ENCODE measurements at regions not wholly inside any gene's neighbourhood (a gene's known extent, or its start where the extent isn't known, plus 50 kb on each side); places are given as distances from the start of the nearest gene placed in this dataset.

- DNase-seq (ENCODE audit: low read depth, low spot score), result no peak
- Mint-ChIP-seq H3K27ac (ENCODE audit: unreplicated experiment) (no peak overlapping the region), H3K4me3 (no peak overlapping the region), H3K4me1 (peaks cover 34% of the 10 kb centered on the region), H3K9me3 (no peaks in the 10 kb centered on the region), H3K27me3 (ENCODE audit: low read depth) (no peaks in the 10 kb centered on the region), H3K36me3 (ENCODE audit: low read depth) (no peaks in the 10 kb centered on the region)
- TF ChIP-seq CTCF (conservative IDR thresholded peaks at IDR 0.05), result no peak
Observed at GRCh38 chr2:773256-774160, 96.3 kb upstream of the TMEM18 start.

GRCh38 chr2:771538-771937 is 94.3 kb upstream of the TMEM18 start:
- H3K4me1 Mint-ChIP-seq, result peaks cover 31% of the 10 kb centered on the region
- H3K27ac Mint-ChIP-seq (ENCODE audit: unreplicated experiment), result no peak overlapping the region
- H3K27me3 Mint-ChIP-seq (ENCODE audit: low read depth), result no peaks in the 10 kb centered on the region
- peaks cover 3% of the 10 kb centered on the region for H3K9me3 Mint-ChIP-seq
- no peaks in the 10 kb centered on the region for H3K36me3 Mint-ChIP-seq (ENCODE audit: low read depth)
- DNase-seq (ENCODE audit: low read depth, low spot score), result no peak
- H3K4me3 Mint-ChIP-seq, result no peak overlapping the region
- TF ChIP-seq CTCF (conservative IDR thresholded peaks at IDR 0.05), result no peak

DNA sequence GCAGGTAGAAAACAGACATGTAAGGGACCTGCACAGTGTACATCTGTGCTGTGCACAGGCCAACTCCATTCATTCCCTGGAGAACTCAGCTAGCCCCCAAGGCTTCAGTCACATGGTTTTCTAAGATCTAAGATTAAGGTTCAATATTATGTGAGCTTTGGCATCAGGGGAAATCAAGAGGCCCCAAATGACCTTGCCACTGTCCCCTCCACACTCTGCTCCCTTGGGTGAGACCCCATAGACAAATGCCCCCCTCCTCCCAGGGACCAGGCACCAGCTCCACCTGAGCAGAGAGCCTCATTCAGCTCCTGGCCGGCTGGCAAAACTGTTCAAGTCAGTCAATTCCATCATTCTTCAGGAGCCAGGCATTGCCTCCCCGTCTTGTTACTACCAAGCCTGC is 93.6 kb upstream of the TMEM18 start:
- Mint-ChIP-seq H3K36me3 (ENCODE audit: low read depth) (no peaks in the 10 kb centered on the region), H3K4me3 (no peak overlapping the region), H3K9me3 (peaks cover 3% of the 10 kb centered on the region), H3K27me3 (ENCODE audit: low read depth) (no peaks in the 10 kb centered on the region), H3K27ac (ENCODE audit: unreplicated experiment) (no peak overlapping the region), H3K4me1 (peaks cover 26% of the 10 kb centered on the region)
- no peak for DNase-seq (ENCODE audit: low read depth, low spot score)
- TF ChIP-seq CTCF (conservative IDR thresholded peaks at IDR 0.05), result no peak

- no peak for TF ChIP-seq CTCF (conservative IDR thresholded peaks at IDR 0.05)
- H3K27me3 Mint-ChIP-seq (ENCODE audit: low read depth), result no peaks in the 10 kb centered on the region
- no peak overlapping the region for H3K4me3 Mint-ChIP-seq
- H3K4me1 Mint-ChIP-seq, result peaks cover 24% of the 10 kb centered on the region
- H3K27ac Mint-ChIP-seq (ENCODE audit: unreplicated experiment), result no peak overlapping the region
- no peak for DNase-seq (ENCODE audit: low read depth, low spot score)
- peaks cover 3% of the 10 kb centered on the region for H3K9me3 Mint-ChIP-seq
- H3K36me3 Mint-ChIP-seq (ENCODE audit: low read depth), result no peaks in the 10 kb centered on the region
Observed at GRCh38 chr2:769771-770170, 92.6 kb upstream of the TMEM18 start.

DNA sequence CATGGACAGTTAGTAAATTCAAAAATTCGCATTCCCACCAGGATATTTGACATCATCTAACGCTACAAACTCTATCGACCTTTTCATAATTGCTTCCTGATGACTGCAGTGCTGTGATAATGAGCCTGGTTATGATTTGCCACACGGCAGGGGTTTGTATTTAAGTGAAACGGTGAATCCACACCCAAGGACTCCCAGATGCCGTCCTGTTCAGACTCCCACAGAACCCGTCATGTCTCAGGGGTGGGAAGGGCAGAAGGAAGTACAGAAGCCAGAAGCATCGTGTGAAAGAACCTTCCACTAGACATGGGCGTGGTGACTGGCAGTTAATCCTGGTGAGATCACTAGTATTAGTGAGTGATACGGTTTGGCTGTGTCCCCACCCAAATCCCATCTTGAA is 91.2 kb upstream of the TMEM18 start:
- peaks cover 3% of the 10 kb centered on the region for H3K9me3 Mint-ChIP-seq

More for the DNA sequence above, 91.2 kb upstream of the TMEM18 start:
- Mint-ChIP-seq H3K27me3 (ENCODE audit: low read depth) (no peaks in the 10 kb centered on the region), H3K36me3 (ENCODE audit: low read depth) (no peaks in the 10 kb centered on the region), H3K27ac (ENCODE audit: unreplicated experiment) (no peak overlapping the region), H3K4me1 (peaks cover 17% of the 10 kb centered on the region), H3K4me3 (no peak overlapping the region)
- TF ChIP-seq CTCF (conservative IDR thresholded peaks at IDR 0.05), result no peak
- no peak for DNase-seq (ENCODE audit: low read depth, low spot score)

All from neural crest cell (in vitro differentiated cells).